Upper lobe of right lung (tissue), 1 donor: ENCODE measurements at regions not wholly inside any gene's neighbourhood (a gene's known extent, or its start where the extent isn't known, plus 50 kb on each side); places are given as distances from the start of the nearest gene placed in this dataset.

ENCODE experiments used
- ATAC-seq: fragments of 200-7000 bp; cut with Tn5 transposase; one replicate; pipeline ENCODE4 v1.9.1; 2020; ENCODE audit warnings: mild to moderate bottlenecking, moderate library complexity
- DNase-seq: peaks from one replicate; pipeline ENCODE4 v3.0.0-alpha.2; 2020
- H3K27ac ChIP-seq: fragments of 200-600 bp; one replicate; pipeline ENCODE4 v1.8.0; 2022
- H3K27me3 ChIP-seq: fragments of 200-600 bp; one replicate; pipeline ENCODE4 v1.8.0; 2022; ENCODE audit warnings: mild to moderate bottlenecking
- H3K36me3 ChIP-seq: fragments of 200-600 bp; one replicate; pipeline ENCODE4 v1.8.0; 2022
- H3K4me1 ChIP-seq: fragments of 200-600 bp; one replicate; pipeline ENCODE4 v1.8.0; 2022
- H3K4me3 ChIP-seq: fragments of 200-600 bp; one replicate; pipeline ENCODE4 v1.8.0; 2022; ENCODE audit warnings: mild to moderate bottlenecking
- H3K9me3 ChIP-seq: fragments of 200-600 bp; one replicate; pipeline ENCODE4 v1.8.0; 2022
- CTCF ChIP-seq: fragments of 200-600 bp; IDR thresholded peaks from one replicate; pipeline ENCODE4 v1.8.0; 2022; ENCODE audit warnings: antibody characterized with exemption
- intact Hi-C: fragments of 100-400 bp; cut with DNase I; formaldehyde crosslinking; loops from one replicate; pipeline ENCODE4 v1.11.0; 2022
- donor health status: DM: no; HTN: yes; CAD: no; lungs with severe emphysema.

- ATAC-seq (no peak), DNase-seq (no peak)
- no peaks in the 10 kb centered on the region for H3K27me3 ChIP-seq
- H3K4me1 ChIP-seq, result no peaks in the 10 kb centered on the region
- intact Hi-C loops, result no loop called here
- H3K9me3 ChIP-seq, result no peaks in the 10 kb centered on the region
- no peak overlapping the region for H3K4me3 ChIP-seq
- TF ChIP-seq CTCF, result no peak
- no peak overlapping the region for H3K27ac ChIP-seq
- H3K36me3 ChIP-seq, result no peaks in the 10 kb centered on the region
These were observed 275.4 kb upstream of the TCERG1L start for GRCh38 chr10:131586958-131587357.

GRCh38 chr10:131587976-131588680 is 276.6 kb upstream of the TCERG1L start:
- Histone ChIP-seq H3K9me3 (no peaks in the 10 kb centered on the region), H3K27me3 (no peaks in the 10 kb centered on the region), H3K4me1 (no peaks in the 10 kb centered on the region), H3K36me3 (no peaks in the 10 kb centered on the region), H3K4me3 (no peak overlapping the region), H3K27ac (no peak overlapping the region)
- DNase-seq, result no peak
- no peak for ATAC-seq
- intact Hi-C loops, result no loop called here
- TF ChIP-seq CTCF, result no peak

GRCh38 chr10:131588704-131589220 is 277.2 kb upstream of the TCERG1L start:
- ATAC-seq, result peak; percentile 10
- intact Hi-C loops, result no loop called here
- Histone ChIP-seq H3K9me3 (no peaks in the 10 kb centered on the region), H3K4me3 (no peak overlapping the region), H3K27me3 (no peaks in the 10 kb centered on the region), H3K27ac (no peak overlapping the region), H3K4me1 (no peaks in the 10 kb centered on the region), H3K36me3 (no peaks in the 10 kb centered on the region)
- no peak for DNase-seq
- TF ChIP-seq CTCF, result no peak

GRCh38 chr10:131590567-131590966 is 279.0 kb upstream of the TCERG1L start:
- TF ChIP-seq CTCF, result no peak
- Histone ChIP-seq H3K27me3 (no peaks in the 10 kb centered on the region), H3K9me3 (no peaks in the 10 kb centered on the region), H3K36me3 (no peaks in the 10 kb centered on the region), H3K4me1 (no peaks in the 10 kb centered on the region), H3K4me3 (no peak overlapping the region), H3K27ac (no peak overlapping the region)
- ATAC-seq, result no peak
- intact Hi-C loops, result no loop called here
- DNase-seq, result no peak

GRCh38 chr10:131591936-131592335 is 280.4 kb upstream of the TCERG1L start:
- DNase-seq (no peak), ATAC-seq (no peak)
- Histone ChIP-seq H3K27ac (no peak overlapping the region), H3K4me3 (no peak overlapping the region), H3K4me1 (no peaks in the 10 kb centered on the region), H3K9me3 (no peaks in the 10 kb centered on the region), H3K36me3 (no peaks in the 10 kb centered on the region), H3K27me3 (no peaks in the 10 kb centered on the region)
- intact Hi-C loops, result no loop called here
- no peak for TF ChIP-seq CTCF

GRCh38 chr10:131609176-131609575 is 291.6 kb upstream of the PPP2R2D start:
- ATAC-seq, result no peak
- no peak for DNase-seq
- Histone ChIP-seq H3K27me3 (no peaks in the 10 kb centered on the region), H3K36me3 (no peaks in the 10 kb centered on the region), H3K4me1 (no peaks in the 10 kb centered on the region), H3K4me3 (no peak overlapping the region), H3K27ac (no peak overlapping the region), H3K9me3 (no peaks in the 10 kb centered on the region)
- intact Hi-C loops, result no loop called here
- no peak for TF ChIP-seq CTCF
